ENCODE measurements at regions not wholly inside any gene's neighbourhood (a gene's known extent, or its start where the extent isn't known, plus 50 kb on each side); places are given as distances from the start of the nearest gene placed in this dataset.

DNA sequence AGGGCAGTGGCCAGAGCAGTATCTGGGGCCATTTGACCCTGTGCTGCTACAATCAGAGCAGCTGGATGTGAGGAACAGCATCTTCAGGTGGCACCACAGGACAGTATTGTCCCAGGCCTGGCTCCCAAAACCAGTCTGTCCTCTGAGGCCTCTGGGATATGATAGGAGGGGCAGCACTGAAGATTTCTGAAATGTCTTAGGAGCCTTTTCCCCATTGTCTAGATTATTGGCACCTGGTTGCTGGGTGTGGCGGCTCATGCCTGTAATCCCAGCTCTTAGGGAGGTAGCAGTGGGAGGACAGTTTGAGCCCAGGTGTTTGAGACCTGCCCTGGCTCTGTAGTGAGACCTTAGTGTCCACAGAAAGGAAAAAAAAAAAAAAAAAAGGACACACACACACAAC lies 137.6 kb upstream of the FOXN2 start:
- TF ChIP-seq, protein P1, sequence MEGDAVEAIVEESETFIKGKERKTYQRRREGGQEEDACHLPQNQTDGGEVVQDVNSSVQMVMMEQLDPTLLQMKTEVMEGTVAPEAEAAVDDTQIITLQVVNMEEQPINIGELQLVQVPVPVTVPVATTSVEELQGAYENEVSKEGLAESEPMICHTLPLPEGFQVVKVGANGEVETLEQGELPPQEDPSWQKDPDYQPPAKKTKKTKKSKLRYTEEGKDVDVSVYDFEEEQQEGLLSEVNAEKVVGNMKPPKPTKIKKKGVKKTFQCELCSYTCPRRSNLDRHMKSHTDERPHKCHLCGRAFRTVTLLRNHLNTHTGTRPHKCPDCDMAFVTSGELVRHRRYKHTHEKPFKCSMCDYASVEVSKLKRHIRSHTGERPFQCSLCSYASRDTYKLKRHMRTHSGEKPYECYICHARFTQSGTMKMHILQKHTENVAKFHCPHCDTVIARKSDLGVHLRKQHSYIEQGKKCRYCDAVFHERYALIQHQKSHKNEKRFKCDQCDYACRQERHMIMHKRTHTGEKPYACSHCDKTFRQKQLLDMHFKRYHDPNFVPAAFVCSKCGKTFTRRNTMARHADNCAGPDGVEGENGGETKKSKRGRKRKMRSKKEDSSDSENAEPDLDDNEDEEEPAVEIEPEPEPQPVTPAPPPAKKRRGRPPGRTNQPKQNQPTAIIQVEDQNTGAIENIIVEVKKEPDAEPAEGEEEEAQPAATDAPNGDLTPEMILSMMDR (conservative IDR thresholded peaks at IDR 0.05; ENCODE audit: low read depth, low read length): no peak
- H3K4me3 ChIP-seq (ENCODE audit: low read length): no peak overlapping the region
- DNase-seq (ENCODE audit: low read depth): no peak

DNA sequence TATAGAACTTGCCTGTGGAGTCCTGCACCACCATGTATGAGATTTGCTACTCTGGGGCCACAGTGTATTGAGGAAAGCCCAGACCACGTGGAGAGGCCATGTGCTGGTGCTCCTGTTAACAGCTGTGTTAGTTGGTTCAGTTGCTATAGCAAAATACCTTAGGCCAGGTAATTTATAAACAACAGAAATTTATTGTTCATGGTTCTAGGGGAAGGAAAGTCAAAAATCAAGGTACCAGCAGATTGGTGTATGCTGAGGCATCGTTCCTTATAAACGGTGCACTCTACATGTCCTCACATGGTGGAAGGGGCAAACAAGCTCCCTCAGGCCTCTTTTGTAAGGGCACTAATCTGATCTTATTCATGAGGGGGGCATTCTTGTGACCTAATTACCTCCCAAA lies 135.9 kb upstream of the FOXN2 start:
- DNase-seq (ENCODE audit: low read depth): no peak
- H3K4me3 ChIP-seq (ENCODE audit: low read length): no peak overlapping the region
- TF ChIP-seq, protein P1 (conservative IDR thresholded peaks at IDR 0.05; ENCODE audit: low read depth, low read length): no peak

DNA sequence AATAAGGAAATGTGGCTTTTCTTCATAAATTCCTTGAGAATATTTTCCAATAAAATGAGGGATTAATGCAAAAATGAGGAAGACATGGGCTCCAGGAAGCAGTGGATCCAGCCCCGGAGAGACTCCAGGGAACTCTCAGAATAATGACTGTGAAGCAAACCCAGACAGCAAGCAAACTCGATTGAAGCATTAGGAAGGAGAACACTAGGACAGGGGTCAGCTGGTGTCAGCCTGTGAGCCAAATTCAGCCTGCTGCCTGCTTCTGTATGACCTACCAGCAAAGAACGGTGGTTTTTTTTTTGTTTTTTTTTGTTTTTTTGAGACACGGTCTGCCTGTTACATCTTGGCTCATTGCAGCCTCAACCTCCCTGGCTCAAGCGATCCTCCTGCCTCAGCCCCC lies 133.9 kb upstream of the FOXN2 start:
- DNase-seq (ENCODE audit: low read depth): no peak
- TF ChIP-seq, protein P1 (conservative IDR thresholded peaks at IDR 0.05; ENCODE audit: low read depth, low read length): no peak
- no peak overlapping the region for H3K4me3 ChIP-seq (ENCODE audit: low read length)

DNA sequence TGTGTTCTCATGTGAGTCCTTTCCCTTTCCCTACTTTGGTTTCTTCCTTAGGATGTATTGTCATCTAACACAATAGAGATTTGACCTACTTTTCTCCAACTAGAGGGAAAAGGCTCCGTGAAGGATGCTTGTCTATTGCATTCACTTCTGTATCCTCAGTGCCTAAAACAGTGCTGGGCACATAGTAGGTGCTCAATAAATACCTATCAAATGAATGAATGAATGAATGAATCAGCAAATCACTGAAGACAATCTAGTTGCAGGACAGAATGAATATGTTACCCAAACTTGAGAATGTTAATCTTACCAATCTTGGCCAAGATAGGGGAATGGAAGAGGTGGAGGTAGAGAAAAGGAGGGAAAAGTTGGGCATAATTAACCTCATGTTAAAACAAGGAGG lies 131.2 kb upstream of the FOXN2 start:
- no peak for DNase-seq (ENCODE audit: low read depth)
- no peak overlapping the region for H3K4me3 ChIP-seq (ENCODE audit: low read length)
- TF ChIP-seq, protein P1 (conservative IDR thresholded peaks at IDR 0.05; ENCODE audit: low read depth, low read length): no peak

DNA sequence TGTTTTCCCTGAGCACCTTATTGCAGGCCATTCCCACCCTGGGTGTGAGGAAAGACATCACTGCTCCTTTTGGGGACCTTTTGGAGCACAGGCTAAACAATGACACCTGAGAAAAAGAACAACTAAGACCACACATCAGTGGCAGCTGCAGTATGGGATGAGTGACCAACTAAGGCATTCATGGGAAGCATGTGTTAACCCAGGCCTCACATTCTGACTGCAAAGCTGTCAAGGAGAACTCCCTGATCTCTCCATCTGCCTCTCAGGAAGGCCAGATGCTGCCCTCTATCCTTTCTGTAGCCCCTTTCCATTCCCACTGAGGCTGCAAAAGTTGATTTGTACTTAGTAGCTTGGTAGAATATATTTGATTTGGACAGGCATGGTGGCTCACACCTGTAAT lies 130.5 kb upstream of the FOXN2 start:
- DNase-seq (ENCODE audit: low read depth): no peak
- TF ChIP-seq, protein P1 (conservative IDR thresholded peaks at IDR 0.05; ENCODE audit: low read depth, low read length): no peak

DNA sequence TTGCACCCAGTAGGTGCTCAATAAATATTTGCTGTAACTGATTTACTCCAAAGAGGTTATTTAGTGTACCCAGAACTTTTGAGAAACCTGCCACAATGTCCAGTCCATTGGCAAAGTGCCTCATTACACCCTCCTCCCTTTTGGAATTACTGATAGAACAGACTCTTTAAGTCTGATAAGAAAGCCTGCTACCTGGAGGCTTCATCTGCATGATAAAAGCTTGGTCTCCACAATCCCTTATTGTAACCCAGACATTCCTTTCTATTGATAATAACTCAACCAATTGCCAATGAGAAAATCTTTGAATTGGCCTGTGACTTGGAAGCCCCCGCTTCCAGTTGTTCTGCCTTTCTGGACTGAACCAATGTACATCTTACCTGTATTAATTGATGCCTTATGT lies 127.0 kb upstream of the FOXN2 start:
- no peak for DNase-seq (ENCODE audit: low read depth)
- TF ChIP-seq, protein P1 (conservative IDR thresholded peaks at IDR 0.05; ENCODE audit: low read depth, low read length): no peak
- H3K4me3 ChIP-seq (ENCODE audit: low read length): no peak overlapping the region

More for the DNA sequence above, 130.5 kb upstream of the FOXN2 start:
- H3K4me3 ChIP-seq (ENCODE audit: low read length): no peak overlapping the region

DNA sequence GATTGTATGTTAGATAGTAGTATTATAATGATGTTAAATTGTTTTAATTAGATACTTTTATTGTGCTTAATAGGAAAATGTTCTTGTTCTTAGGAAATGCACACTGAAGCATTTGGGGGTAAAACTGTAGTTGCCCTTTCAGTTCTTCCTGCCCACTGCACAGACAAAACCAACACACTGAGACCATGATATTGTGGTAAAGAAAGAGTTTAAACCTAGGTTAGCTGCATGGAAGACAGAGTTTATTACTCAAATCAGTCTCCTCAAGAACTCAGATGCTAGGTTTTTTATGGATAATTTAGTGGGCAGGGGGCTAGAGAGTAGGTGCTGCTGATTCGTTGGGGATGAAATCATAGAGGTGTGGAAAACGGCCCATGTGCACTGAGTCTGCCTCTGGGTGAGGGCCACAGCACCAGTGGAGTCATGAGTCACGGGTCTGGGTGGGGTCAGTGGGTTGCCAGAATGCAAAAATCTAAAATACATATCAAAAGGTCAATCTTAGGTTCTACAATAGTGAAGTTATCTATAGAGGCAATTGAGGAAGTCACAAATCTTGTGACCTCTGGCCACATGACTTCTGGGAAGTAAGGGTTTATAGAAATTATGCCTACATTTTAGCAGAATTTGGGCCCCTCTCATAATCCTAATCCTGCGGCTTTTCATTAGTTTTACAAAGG lies 124.8 kb upstream of the FOXN2 start:
- no peak overlapping the region for H3K4me3 ChIP-seq (ENCODE audit: low read length)
- no peak for DNase-seq (ENCODE audit: low read depth)
- TF ChIP-seq, protein P1 (conservative IDR thresholded peaks at IDR 0.05; ENCODE audit: low read depth, low read length): no peak

Data from retinal pigment epithelial cell (primary cell).